Stimulated activated CD4-positive, alpha-beta T cell treated with anti-CD3 and anti-CD28 coated beads, Interleukin-15, amount 100 ng/mL, for 48 hours (primary cell): ENCODE measurements at regions not wholly inside any gene's neighbourhood (a gene's known extent, or its start where the extent isn't known, plus 50 kb on each side); places are given as distances from the start of the nearest gene placed in this dataset.
"Not testable (repeated sequence)": the region's sequence is repeated elsewhere in the genome, so short reads cannot be mapped to it uniquely, and the experiment has no call there.

ENCODE experiments used
- DNase-seq, 2 donors: peaks; one replicate each; pipeline ENCODE4 v3.0.0-alpha.2; 2020; ENCODE audit warnings: low read depth in 2 of 2

DNA sequence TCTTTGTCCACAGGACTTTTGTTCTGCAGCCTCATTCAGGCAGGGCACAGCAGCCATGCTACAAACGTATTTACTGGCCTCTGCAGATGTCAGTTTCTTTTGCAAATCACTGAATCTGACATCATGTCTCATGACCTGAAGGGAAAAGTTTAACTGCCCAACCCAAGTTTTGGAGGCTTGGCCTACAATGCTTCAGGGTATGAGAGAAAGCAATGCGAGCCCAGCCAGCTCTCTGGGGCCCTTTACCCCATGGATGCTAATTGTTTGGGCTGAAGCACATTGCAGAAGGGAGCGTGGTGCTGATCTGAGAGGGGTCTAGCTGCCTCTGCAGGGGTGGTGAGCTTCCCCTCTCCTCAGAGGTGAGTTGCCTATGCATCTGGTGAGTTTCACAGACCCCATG, 179.9 kb upstream of the CXCL12 start:
- DNase-seq: no peak

DNA sequence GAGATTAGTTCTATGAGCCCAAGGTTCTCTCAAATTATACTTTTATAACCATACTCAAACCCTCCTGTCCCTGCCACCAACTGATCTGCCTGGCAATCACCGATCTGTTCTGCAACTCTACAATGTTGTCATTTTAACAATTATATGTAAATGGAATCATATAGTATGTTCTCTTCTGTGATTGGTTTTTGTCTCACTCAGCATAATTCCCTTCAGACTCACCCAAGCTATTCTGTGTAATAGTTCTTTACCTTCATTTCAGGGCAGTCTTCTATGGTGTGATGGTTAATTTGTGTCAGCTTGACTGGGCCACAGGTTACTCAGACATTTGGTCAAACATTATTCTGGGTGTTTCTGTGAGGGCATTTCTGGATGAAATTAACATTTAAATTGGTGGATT, 181.9 kb upstream of the CXCL12 start:
- DNase-seq: no peak

DNA sequence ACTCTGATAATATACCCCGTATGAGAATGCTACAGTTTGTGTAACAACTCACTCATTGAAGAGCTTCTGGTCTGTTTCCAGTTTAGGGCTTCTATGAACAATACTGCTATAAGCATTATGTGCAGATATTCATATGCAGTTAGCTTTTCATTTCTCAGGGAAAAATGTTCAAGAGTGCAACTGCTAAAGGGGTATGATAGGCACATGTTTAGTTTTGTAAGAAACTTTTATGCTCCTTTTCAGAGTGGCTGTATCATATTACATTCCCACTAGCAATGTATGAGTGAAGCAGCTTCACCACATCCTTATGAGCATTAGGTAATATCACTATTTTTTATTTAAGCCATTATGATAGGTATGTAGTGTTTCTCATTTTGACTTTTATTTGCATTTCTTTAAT, 182.6 kb upstream of the CXCL12 start:
- no peak for DNase-seq

DNA sequence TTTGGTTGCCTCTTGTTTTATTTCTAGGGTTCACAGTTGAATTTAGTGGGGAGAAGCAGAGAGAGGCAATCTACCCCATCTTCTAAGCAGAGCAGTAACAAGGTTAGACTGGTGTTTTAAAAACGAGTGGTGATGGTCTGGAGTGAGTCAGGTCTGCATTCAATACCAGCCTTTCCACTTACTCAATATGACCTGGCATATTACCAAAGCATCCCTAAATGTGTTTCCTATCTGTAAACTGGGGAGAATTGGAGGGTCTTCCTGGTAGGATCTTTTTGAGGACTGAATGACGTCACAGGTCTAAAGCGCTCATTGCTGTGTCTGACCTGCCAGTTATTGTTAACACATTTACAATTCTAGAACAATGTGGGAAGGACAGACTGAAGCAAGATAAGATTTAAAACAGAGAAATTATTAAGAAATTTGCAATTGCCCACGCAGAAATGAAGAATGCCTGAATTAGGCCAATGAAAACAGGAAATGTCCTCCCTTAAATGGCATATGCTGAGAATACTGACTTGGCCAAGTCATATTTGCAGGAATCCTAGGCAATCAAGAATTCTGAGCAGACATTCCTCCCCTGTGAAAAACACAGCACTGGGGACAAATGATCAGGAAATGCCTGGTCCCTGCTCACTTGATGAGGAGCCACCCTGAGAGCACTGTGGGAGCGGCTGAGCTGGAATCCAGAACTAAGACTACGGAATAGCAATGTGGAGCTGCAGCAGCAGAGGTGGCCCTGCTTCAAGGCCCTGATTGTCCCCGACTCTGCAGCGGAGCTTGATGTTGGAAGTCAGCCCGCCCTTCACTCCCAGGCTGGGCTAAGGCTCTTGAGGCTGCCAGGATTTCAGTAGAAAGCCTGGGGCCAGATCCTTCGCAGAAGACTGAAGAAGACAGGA, 184.5 kb upstream of the CXCL12 start:
- no peak for DNase-seq

DNA sequence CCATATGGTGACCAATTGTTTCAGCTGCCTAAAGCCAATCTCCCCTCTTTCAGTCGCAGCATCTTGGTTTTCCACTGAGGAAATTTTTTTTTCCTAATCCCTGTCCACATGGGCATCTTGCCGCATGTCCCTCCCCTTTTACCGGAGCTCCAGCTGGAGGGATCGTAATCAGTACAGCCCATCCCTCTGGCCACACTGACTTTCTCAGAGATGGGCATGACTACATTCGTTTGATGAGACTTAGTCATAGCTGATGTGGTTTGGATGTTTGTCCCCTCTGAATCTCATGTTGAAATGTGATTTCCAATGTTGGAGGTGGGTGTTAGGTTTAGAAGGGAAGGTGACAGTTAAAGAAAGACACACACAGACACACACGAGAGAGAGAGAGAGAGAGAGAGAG, 186.8 kb upstream of the CXCL12 start:
- no peak for DNase-seq

DNA sequence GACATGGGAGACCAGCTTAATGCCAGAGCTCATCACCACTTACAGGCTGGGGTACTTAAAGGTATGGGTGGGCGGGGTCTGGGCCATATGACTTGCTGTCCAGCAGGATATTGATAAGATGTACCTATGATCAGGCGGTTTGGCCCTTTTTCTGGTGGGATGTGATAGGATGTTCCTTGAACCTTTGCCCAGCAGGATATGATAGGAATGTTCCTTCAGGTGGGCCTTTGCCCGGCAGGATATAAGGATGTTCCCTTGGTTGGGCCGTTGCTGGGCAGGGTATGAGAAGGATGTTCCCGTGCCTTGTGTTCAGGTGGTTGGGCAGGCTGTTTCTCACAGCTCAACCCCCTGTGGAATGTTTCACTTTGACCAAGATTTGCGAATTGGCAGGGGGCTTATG, 187.2 kb upstream of the CXCL12 start:
- DNase-seq: no peak

DNA sequence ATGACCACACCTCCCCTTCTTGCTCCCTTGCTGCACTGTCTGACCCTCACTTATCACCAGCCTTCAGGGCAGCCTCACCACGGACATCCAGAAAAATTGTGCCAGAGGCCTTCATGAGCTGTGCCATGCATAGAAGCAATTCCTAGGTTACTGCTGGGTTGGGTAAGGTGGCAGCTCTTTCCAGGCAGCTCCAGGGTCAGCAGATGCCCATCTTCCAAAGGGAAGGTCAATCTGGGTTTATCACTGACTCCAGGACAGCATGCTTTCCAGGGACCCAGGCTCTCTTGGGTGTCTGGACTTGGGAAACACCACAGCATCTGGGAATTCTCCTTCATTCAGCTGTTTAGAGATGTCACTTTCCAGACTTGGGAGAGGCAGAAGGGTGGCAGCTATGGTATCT, 188.9 kb upstream of the CXCL12 start:
- DNase-seq: no peak

DNA sequence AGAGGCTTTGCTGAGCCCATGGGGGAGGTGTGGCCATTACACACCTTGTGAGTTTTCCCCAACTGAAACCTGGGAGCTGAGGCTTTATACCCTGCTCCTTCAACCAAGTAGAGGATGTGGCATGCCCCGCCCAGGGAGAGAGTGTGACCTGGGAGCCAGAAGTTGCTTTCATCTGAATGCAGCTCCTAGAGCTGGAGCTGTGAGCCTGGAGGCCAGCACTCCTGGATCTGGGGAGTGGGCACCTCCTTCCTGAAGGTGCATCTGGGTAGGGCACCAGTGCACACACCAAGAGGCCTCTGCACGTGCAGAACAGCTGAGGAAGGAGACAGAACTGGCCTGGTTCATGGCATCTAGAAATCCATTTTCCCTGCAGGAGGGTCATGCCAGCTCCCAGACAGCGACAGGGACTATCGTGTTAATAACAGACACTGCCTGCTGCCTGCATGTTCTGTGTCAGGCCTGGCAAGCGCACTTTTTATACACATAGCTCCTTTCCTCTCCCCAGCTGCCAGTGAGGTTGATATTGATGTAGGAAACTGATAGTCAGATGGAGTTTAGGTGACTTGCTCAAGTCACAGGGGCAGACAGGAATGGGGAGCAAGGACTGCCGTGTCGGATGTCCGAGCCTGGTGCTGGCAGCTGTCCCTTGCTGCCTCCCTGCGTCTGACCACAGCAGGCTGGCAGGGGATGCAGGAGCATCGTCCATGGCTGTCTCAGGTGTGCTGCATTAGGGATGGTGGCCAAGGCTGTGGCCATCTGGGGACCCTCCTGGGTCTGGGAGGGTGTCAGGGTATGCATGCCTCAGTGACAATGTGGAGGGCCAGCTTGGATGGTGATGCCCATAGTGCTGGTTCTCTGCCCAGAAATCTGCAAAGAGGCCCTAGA, 189.9 kb upstream of the CXCL12 start:
- no peak for DNase-seq

DNA sequence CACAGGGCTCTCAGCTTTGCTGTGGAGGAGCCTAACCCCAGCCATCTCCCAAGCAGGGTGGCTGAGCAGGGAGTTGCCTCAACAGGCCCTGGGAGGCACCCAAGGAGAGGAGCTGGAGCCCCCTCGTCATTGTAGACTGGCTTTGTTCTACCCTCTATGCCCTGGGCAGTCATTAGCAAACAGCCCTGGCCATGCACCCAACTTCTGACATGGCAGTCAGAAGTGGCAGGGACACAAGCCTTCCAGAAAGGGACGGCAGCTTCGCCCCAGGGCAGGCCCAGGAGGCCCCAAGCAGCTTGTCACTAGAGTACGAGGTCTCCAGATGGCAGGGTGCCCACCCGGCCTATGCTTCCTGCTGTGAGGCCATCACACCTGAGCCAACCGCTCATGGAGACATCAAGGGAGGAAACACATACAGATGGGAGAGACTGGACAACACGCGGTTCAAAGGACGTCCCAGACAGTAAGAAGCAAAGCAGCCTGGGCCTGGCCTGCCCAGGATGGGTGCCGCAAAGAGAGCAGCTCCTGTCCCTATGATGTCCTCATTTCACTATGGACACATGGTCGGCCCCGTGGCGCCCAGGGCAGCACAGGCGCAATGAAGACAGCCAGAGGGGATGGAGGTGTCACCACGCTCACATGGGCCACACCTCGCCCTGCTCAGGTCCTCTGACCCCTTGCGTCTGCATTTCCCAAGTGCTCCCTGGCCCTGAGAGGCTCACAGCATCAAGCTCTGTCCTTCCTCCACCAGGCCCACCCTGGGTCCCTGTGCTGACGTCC, 190.9 kb upstream of the CXCL12 start:
- DNase-seq: no peak

DNA sequence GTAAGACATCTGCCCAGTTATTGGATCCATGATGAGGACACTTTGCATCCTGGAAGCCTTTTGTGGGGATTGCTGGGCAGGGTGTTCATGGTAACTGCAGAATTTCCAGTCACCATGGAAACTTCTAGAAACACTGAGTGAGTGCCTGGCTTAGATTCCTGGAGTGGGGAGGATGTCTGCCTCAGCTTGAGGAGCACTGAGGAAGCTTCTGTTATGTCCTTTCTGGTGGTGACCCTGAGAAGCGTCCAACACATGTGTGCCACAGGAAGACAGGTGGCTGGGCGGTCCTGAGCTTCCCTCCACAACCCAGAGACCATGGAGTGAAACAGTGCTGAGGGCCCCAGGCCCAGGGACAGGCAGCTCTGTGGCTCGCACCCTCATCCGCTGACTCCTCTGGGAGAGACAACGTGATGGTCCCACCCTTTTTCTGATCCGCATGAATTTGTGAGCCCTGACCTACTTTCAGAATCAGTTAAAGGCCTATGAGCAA, 191.8 kb upstream of the CXCL12 start:
- DNase-seq: no peak

DNA sequence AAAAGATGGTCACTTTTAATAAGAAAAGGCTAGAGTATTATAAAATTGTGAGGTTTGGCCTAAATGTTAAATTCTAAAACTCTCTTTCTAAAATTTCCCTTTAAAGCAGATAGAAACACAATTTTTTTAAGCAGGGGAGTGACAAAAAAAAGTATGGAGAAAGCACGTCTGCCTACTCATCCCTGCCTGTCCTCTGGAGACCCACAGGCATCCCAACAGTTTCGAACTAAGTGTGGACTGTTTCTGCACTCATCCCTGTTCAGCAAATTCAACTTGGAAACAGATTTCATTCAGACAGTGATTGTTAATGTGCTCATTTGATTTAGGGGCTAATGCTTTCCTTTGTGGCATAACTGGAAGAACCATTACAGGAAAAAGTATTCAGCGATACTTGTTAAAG, 192.6 kb upstream of the CXCL12 start:
- no peak for DNase-seq

DNA sequence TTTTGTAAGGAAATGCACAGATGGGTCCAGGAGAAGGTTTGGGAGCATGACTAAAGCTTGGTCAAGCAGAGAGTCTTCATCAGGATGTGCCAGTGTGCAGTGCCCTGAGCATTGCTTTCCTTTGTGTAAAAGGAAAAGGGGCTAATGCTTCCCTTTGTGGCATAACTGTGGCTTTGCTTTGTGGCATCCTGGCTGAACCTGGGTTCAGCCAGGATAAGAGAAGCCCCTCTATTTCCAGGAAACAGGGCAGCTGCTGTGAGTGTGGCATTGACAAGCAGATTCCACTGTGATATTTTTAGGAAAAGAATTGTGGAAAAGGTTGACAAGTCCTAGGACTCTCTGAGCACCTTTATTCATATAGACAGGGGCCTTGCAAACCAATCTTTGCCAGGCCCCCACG, 193.4 kb upstream of the CXCL12 start:
- no peak for DNase-seq

DNA sequence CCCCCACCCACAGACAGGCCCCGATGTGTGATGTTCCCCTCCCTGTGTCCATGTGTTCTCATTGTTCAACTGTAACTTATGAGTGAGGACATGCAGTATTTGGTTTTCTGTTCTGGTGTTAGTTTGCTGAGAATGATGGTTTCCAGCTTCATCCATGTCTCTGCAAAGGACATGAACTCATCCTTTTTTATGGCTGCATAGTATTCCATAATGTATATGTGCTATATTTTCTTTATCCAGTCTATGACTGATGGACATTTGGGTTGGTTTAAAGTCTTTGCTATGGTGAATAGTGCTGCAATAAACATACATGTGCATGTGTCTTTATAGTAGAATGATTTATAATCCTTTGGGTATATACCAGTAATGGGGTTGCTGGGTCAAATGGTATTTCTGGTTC, 194.1 kb upstream of the CXCL12 start:
- DNase-seq: not testable (repeated sequence)

DNA sequence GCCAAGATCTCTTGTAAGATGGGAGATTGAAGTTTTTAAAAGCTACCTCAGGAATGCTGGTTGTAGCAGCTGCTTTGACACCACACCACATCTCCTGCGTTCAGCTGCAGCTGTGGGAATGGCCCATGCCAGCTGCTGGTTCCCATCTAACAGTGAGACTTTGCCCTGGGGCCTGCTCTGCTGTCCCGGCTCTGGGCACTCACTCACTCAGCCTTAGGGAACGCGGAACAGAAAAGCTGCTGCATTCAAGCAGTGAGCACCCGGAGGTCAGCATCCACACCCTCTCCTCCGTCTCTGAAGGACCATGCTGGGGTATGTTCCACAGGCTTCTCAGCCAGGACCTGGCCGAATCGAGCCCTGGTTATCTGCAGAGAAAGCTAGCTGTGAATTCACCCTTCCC, 197.1 kb upstream of the CXCL12 start:
- DNase-seq: no peak

DNA sequence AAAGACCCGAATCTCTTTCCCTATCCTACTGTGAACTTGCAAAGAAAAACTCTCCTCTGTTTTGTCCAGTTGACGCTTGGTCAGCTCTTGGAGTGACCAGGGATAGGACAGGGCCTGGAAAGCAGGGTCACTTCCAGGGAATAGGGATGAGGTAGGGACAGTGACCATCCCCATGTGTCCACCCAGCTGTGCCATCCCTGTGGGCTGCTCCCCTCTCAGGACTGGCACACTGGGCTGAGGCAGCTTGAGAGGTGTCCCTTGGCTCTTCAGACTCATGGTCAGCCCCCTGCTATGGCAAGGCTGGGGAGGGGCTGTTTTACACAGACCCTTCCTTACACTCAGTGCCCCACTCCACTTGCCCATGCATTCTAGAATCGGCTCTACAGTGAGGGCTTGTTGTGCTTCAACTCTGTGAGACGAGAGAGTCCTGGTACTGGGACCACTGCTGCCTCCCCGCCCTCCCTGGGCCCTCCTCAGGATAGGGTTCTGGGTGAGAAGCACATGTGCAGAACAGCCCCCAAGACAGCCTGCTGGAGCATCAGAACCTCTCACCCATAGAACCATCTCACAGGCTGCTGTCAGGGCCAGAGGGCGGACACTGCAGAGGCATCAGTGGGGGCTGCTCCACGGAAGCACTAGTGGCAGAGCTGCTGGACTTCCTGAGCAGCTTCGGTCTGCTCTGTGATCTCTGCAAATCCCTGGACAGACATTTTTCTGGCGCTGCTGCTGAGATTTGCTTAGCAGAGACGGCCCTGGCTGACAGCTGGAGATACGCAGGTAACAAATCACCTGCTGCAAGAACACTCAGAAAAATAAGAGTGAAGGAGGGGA, 202.8 kb upstream of the CXCL12 start:
- no peak for DNase-seq

DNA sequence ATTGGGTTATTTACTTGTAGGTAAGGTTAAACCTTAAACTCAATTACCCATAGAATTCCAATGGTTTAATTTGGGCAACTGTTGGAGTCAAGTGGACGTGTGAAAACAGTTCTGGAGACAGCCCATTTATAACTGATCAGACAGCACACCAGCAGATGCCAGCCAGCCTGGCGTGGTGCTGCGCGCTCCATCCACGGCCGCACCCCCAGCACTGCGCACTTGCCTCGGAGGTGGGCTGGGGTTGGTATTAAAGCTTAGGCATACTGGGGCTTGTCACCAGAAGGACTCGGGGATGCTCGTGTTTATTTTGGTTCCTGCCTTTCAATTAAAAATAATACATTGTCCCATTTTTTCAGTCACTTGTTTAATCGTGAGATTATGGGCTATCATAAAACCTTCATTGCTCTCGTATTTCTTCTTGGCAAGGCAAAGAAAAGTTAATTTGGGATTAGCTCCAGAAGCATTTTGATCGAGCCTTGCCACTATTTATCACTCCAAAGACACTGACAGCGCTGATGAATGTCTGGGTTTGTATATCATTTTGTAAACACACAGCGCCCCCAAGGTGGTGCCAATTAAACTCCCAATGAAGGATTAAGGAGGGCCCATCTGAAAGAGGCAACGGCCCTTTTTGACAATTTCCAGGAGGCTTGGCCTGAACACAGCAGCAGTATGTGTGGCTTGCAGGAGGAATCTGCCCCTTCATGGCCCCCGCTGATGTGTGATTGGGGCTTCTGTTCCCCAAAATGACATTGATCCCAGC, 204.5 kb upstream of the CXCL12 start:
- DNase-seq: no peak

DNA sequence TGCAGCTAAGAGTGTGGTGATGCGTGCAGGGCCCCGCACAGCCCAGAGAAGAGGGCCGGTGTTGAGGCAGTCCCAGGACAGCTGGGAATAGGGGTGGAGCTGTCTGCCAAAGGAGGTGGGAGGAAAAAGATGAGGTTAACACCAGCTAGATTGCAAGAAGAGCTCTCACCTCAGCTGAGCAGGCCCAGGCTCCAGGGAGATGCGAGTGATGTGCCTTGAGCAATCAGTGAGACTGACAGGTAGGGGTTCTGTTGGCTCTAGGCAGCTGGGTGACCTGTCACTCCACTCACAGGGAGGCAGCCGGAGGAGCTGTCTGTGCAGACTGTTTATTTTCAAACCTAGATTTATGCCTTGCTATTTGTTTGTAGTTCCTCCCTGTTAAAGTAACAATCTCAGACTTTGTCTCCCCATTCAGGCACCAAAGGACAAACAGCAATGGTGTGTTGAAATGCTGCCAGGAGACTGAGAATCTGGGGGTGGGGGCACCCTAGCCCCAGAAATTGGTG, 205.1 kb upstream of the CXCL12 start:
- no peak for DNase-seq

DNA sequence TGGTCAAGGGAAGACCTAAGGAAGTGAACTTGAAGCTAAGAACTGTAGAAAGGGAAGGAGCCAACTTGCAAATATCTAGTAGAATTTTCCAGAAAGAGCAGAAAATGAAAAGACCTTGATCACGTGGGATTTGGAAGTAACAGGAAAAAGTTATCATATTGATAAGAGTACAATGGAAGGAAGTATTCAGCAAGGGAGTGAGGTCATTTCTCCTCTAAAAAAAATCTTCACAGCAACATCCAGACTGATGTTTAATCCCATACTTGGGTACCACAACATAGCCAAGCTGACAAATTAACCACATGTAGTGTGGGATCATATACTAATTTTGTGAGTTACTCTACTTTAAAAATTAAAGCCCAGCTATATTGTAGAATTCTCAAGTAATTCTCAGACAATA, 207.0 kb upstream of the CXCL12 start:
- DNase-seq: no peak

DNA sequence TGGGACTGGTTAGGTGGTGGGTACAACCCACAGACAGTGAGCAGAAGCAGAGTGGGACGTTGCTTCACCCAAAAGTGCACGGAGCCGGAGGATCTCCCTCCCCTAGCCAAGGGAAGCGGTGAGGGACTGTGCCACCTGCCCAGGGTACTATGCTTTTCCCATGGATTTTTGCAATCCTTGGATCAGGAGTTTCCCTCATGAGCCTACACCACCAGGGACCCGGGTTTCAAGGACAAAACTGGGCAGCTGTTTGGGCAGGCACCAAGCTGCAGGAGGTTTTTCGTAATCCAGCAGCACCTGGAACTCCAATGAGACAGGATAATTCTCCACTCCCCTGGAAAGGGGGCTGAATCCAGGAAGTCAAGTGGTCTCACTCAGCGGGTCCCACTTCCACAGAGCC, 209.1 kb upstream of the CXCL12 start:
- DNase-seq: no peak

DNA sequence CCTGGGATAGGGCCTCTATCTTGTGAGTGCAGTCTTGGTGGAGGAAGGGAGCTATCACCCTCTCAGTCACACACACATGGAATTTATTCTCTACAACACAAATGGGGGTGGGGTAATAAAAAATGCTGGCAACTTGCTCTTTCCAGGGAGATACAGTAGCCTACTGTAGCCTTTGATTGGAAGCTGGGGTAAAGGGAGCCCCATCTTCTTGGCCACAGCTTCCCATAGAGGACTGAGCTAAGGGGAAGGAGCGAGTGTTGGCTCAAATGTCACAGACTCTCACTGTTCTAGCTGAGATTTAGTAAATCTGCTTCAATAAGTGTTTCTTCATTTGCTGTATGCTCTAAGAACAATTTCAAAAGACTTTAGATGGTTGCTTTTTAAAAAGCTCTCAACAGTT, 222.2 kb upstream of the CXCL12 start:
- no peak for DNase-seq
